ENCODE measurements at regions not wholly inside any gene's neighbourhood (a gene's known extent, or its start where the extent isn't known, plus 50 kb on each side); places are given as distances from the start of the nearest gene placed in this dataset.

GRCh38 chr13:54004026-54004699 lies 975.5 kb downstream of the OLFM4 start:
- Histone ChIP-seq H3K9me3 (no peaks in the 10 kb centered on the region), H3K4me3 (replicated peaks in 1 of 3) (no peak overlapping the region), H3K4me1 (no peaks in the 10 kb centered on the region), H3K36me3 (no peaks in the 10 kb centered on the region), H3K27me3 (no peaks in the 10 kb centered on the region), H3K27ac (no peak overlapping the region)
- no peak for DNase-seq
- no peak for TF ChIP-seq POLR2A (IDR thresholded peaks at IDR 0.05)
- no peak for TF ChIP-seq CTCF (IDR thresholded peaks at IDR 0.05)
- WGBS, 2 donors = 82 to 84% methylated on average over 5 of the region's 5 CpGs
- intact Hi-C loops (cut with DNase I) = no loop called here

GRCh38 chr13:54016542-54016941 lies 987.9 kb downstream of the OLFM4 start:
- H3K27ac ChIP-seq = no peak overlapping the region
- no peak for DNase-seq
- no peaks in the 10 kb centered on the region for H3K4me1 ChIP-seq
- no peaks in the 10 kb centered on the region for H3K27me3 ChIP-seq
- intact Hi-C loops (cut with DNase I) = no loop called here
- no peak for TF ChIP-seq POLR2A (IDR thresholded peaks at IDR 0.05)
- no peak for TF ChIP-seq CTCF (IDR thresholded peaks at IDR 0.05)
- H3K4me3 ChIP-seq (replicated peaks in 1 of 3) = no peak overlapping the region
- no peaks in the 10 kb centered on the region for H3K9me3 ChIP-seq
- H3K36me3 ChIP-seq = no peaks in the 10 kb centered on the region
- WGBS, 2 donors = 68 to 80% methylated on average over 1 of the region's 1 CpG

- Histone ChIP-seq H3K36me3 (no peaks in the 10 kb centered on the region), H3K9me3 (no peaks in the 10 kb centered on the region), H3K27me3 (no peaks in the 10 kb centered on the region), H3K27ac (no peak overlapping the region), H3K4me1 (no peaks in the 10 kb centered on the region), H3K4me3 (replicated peaks in 1 of 3) (no peak overlapping the region)
- 82 to 86% methylated on average over 3 of the region's 3 CpGs for whole genome bisulfite sequencing, 2 donors
- TF ChIP-seq CTCF (IDR thresholded peaks at IDR 0.05) (no peak), POLR2A (IDR thresholded peaks at IDR 0.05) (no peak)
- no peak for DNase-seq
- intact Hi-C loops (cut with DNase I) = no loop called here
These were observed 989.9 kb downstream of the OLFM4 start for GRCh38 chr13:54018485-54018884.

GRCh38 chr13:54029226-54029625 lies 1000.6 kb downstream of the OLFM4 start:
- no peaks in the 10 kb centered on the region for H3K27me3 ChIP-seq
- peak; percentile 9 to 27 for DNase-seq
- no peak overlapping the region for H3K27ac ChIP-seq
- H3K36me3 ChIP-seq = no peaks in the 10 kb centered on the region
- WGBS, 2 donors = 0 to 33% methylated on average over 1 of the region's 1 CpG
- no peak for TF ChIP-seq POLR2A (IDR thresholded peaks at IDR 0.05)
- no peak for TF ChIP-seq CTCF (IDR thresholded peaks at IDR 0.05)
- intact Hi-C loops (cut with DNase I) = no loop called here
- H3K4me3 ChIP-seq (replicated peaks in 1 of 3) = no peak overlapping the region
- H3K9me3 ChIP-seq = no peaks in the 10 kb centered on the region
- no peaks in the 10 kb centered on the region for H3K4me1 ChIP-seq

GRCh38 chr13:54029720-54030119 lies 1001.1 kb downstream of the OLFM4 start:
- no peaks in the 10 kb centered on the region for H3K4me1 ChIP-seq
- H3K4me3 ChIP-seq (replicated peaks in 1 of 3) = no peak overlapping the region
- 59 to 62% methylated on average over 4 of the region's 4 CpGs for WGBS, 2 donors
- no peaks in the 10 kb centered on the region for H3K9me3 ChIP-seq
- intact Hi-C loops (cut with DNase I) = no loop called here
- no peak for DNase-seq
- no peak for TF ChIP-seq POLR2A (IDR thresholded peaks at IDR 0.05)
- no peak for TF ChIP-seq CTCF (IDR thresholded peaks at IDR 0.05)
- H3K36me3 ChIP-seq = no peaks in the 10 kb centered on the region
- H3K27me3 ChIP-seq = no peaks in the 10 kb centered on the region
- H3K27ac ChIP-seq = no peak overlapping the region

Measured in thyroid gland (tissue), 4 donors.